ENCODE measurements at regions not wholly inside any gene's neighbourhood (a gene's known extent, or its start where the extent isn't known, plus 50 kb on each side); places are given as distances from the start of the nearest gene placed in this dataset.

- no peak overlapping the region for H3K4me3 Mint-ChIP-seq
- TF ChIP-seq ZNF114 (CRISPR knock-in tag; IDR thresholded peaks at IDR 0.05) (no peak), CREB1 (CRISPR knock-in tag; IDR thresholded peaks at IDR 0.05; ENCODE audit: low read depth) (no peak), EZH2 (IDR thresholded peaks at IDR 0.05; ENCODE audit: low read depth, unreplicated experiment) (no peak), POLR2AphosphoS5 (IDR thresholded peaks at IDR 0.05; ENCODE audit: low read depth) (no peak), ZNF331 (CRISPR knock-in tag; IDR thresholded peaks at IDR 0.05; ENCODE audit: low read depth) (no peak), EZH2phosphoT487 (IDR thresholded peaks at IDR 0.05; ENCODE audit: unreplicated experiment) (no peak), ETS1 (IDR thresholded peaks at IDR 0.05) (no peak), NANOG (IDR thresholded peaks at IDR 0.05; ENCODE audit: borderline replicate concordance) (no peak), STAT1 (IDR thresholded peaks at IDR 0.05; ENCODE audit: unreplicated experiment) (no peak), CTCF (conservative IDR thresholded peaks at IDR 0.05; ENCODE audit: low read depth in 2 of 2) (no peak), ZNF462 (CRISPR knock-in tag; IDR thresholded peaks at IDR 0.05) (no peak), REST (IDR thresholded peaks at IDR 0.05; ENCODE audit: unreplicated experiment) (no peak), JUNB (IDR thresholded peaks at IDR 0.05; ENCODE audit: unreplicated experiment) (no peak)
- no peak overlapping the region for H3K27ac Mint-ChIP-seq
- no peaks in the 10 kb centered on the region for H3K9me3 Mint-ChIP-seq
- Histone ChIP-seq H2AFZ (no peak overlapping the region), H3K27me3 (ENCODE audit: insufficient read depth) (no peaks in the 10 kb centered on the region), H3K4me3 (no peak overlapping the region), H3K4me1 (ENCODE audit: insufficient read depth) (no peaks in the 10 kb centered on the region), H3K27ac (ENCODE audit: low read depth) (no peak overlapping the region), H4K20me1 (replicated peaks; ENCODE audit: insufficient read depth) (no peaks in the 10 kb centered on the region), H3K79me2 (replicated peaks; ENCODE audit: insufficient read depth) (no peaks in the 10 kb centered on the region), H3K9me2 (ENCODE audit: insufficient read depth) (no peaks in the 10 kb centered on the region), H3K4me2 (no peak overlapping the region), H3K36me3 (ENCODE audit: insufficient read depth) (no peaks in the 10 kb centered on the region), H3F3A (replicated peaks; ENCODE audit: low read depth) (no peaks in the 10 kb centered on the region)
- no peaks in the 10 kb centered on the region for H3K4me1 Mint-ChIP-seq
- DNase-seq (ENCODE audit: low spot score) (no peak), ATAC-seq (no peak)
- no peaks in the 10 kb centered on the region for H3K36me3 Mint-ChIP-seq (ENCODE audit: low read depth)
- peaks cover 2% of the 10 kb centered on the region for H3K27me3 Mint-ChIP-seq (ENCODE audit: insufficient read depth, low read depth, poor library complexity)
Measured at GRCh38 chr14:85344171-85344570, 185.8 kb upstream of the FLRT2 start.

Data from GM23338 (cell line).